ENCODE measurements at regions not wholly inside any gene's neighbourhood (a gene's known extent, or its start where the extent isn't known, plus 50 kb on each side); places are given as distances from the start of the nearest gene placed in this dataset.
"Not testable (repeated sequence)": the region's sequence is repeated elsewhere in the genome, so short reads cannot be mapped to it uniquely, and the experiment has no call there.

GRCh38 chr11:41816396-41816795 lies 356.9 kb upstream of the LRRC4C start:
- TF ChIP-seq POLR2A (IDR thresholded peaks at IDR 0.05) (no peak), CTCF (IDR thresholded peaks at IDR 0.05) (no peak)
- Histone ChIP-seq H3K4me1 (no peaks in the 10 kb centered on the region), H3K27ac (no peak overlapping the region), H3K36me3 (no peaks in the 10 kb centered on the region), H3K9me3 (no peaks in the 10 kb centered on the region), H3K27me3 (no peaks in the 10 kb centered on the region), H3K4me3 (no peak overlapping the region)
- no peak for DNase-seq
- intact Hi-C loops (cut with DNase I; ENCODE audit: low total_unique reads), result no loop called here

- intact Hi-C loops (cut with DNase I; ENCODE audit: low total_unique reads); H3K36me3 ChIP-seq; DNase-seq; H3K27ac ChIP-seq; H3K4me1 ChIP-seq; H3K4me3 ChIP-seq; H3K27me3 ChIP-seq; H3K9me3 ChIP-seq: not testable (repeated sequence)
Measured at GRCh38 chr11:41824287-41824686, 364.8 kb upstream of the LRRC4C start.

- intact Hi-C loops (cut with DNase I; ENCODE audit: low total_unique reads), result no loop called here
- H3K4me1 ChIP-seq, result no peaks in the 10 kb centered on the region
- no peak overlapping the region for H3K27ac ChIP-seq
- TF ChIP-seq POLR2A (IDR thresholded peaks at IDR 0.05), result no peak
- TF ChIP-seq CTCF (IDR thresholded peaks at IDR 0.05), result no peak
- no peaks in the 10 kb centered on the region for H3K36me3 ChIP-seq
- no peaks in the 10 kb centered on the region for H3K9me3 ChIP-seq
- DNase-seq, result no peak
- H3K27me3 ChIP-seq, result no peaks in the 10 kb centered on the region
- H3K4me3 ChIP-seq, result no peak overlapping the region
Measured at GRCh38 chr11:41826085-41826484, 366.6 kb upstream of the LRRC4C start.

- Histone ChIP-seq H3K4me3 (no peak overlapping the region), H3K4me1 (no peaks in the 10 kb centered on the region), H3K27me3 (no peaks in the 10 kb centered on the region), H3K9me3 (no peaks in the 10 kb centered on the region), H3K36me3 (no peaks in the 10 kb centered on the region), H3K27ac (no peak overlapping the region)
- no peak for DNase-seq
- intact Hi-C loops (cut with DNase I; ENCODE audit: low total_unique reads), result no loop called here
- no peak for TF ChIP-seq POLR2A (IDR thresholded peaks at IDR 0.05)
- no peak for TF ChIP-seq CTCF (IDR thresholded peaks at IDR 0.05)
Measured at GRCh38 chr11:41836431-41836830, 377.0 kb upstream of the LRRC4C start.

GRCh38 chr11:41842673-41843072 lies 383.2 kb upstream of the LRRC4C start:
- Histone ChIP-seq H3K27ac (no peak overlapping the region), H3K9me3 (no peaks in the 10 kb centered on the region), H3K4me1 (no peaks in the 10 kb centered on the region), H3K36me3 (no peaks in the 10 kb centered on the region), H3K27me3 (no peaks in the 10 kb centered on the region), H3K4me3 (no peak overlapping the region)
- DNase-seq, result no peak
- TF ChIP-seq POLR2A (IDR thresholded peaks at IDR 0.05), result no peak
- intact Hi-C loops (cut with DNase I; ENCODE audit: low total_unique reads), result no loop called here

GRCh38 chr11:41845066-41845465 lies 385.6 kb upstream of the LRRC4C start:
- H3K9me3 ChIP-seq, result no peaks in the 10 kb centered on the region
- no peak for TF ChIP-seq POLR2A (IDR thresholded peaks at IDR 0.05)
- TF ChIP-seq CTCF (IDR thresholded peaks at IDR 0.05), result no peak
- no peak overlapping the region for H3K27ac ChIP-seq
- no peaks in the 10 kb centered on the region for H3K36me3 ChIP-seq
- no peaks in the 10 kb centered on the region for H3K27me3 ChIP-seq
- intact Hi-C loops (cut with DNase I; ENCODE audit: low total_unique reads), result no loop called here
- no peak for DNase-seq
- H3K4me3 ChIP-seq, result no peak overlapping the region
- H3K4me1 ChIP-seq, result no peaks in the 10 kb centered on the region

Measured in uterus (tissue), 3 donors.